ENCODE measurements at regions not wholly inside any gene's neighbourhood (a gene's known extent, or its start where the extent isn't known, plus 50 kb on each side); places are given as distances from the start of the nearest gene placed in this dataset.

- Histone ChIP-seq H3K27me3 (replicated peaks; ENCODE audit: insufficient read depth, low read length) (no peaks in the 10 kb centered on the region), H3K9me3 (replicated peaks; ENCODE audit: insufficient read depth, low read length) (no peaks in the 10 kb centered on the region), H3K4me3 (ENCODE audit: low read length) (no peak overlapping the region), H3F3A (ENCODE audit: insufficient read depth, low read length) (no peaks in the 10 kb centered on the region), H3K4me1 (ENCODE audit: low read length) (no peaks in the 10 kb centered on the region), H3K36me3 (replicated peaks; ENCODE audit: insufficient read depth, low read length) (no peaks in the 10 kb centered on the region), H3K9me2 (replicated peaks; ENCODE audit: insufficient read depth, low read length) (no peaks in the 10 kb centered on the region), H4K20me1 (ENCODE audit: insufficient read depth, low read length) (no peaks in the 10 kb centered on the region), H3K4me2 (ENCODE audit: low read depth, low read length) (no peak overlapping the region), H3K79me2 (ENCODE audit: low read length) (no peaks in the 10 kb centered on the region), H3K9ac (ENCODE audit: low read length) (no peak overlapping the region), H3K27ac (ENCODE audit: low read length) (no peak overlapping the region), H2AFZ (ENCODE audit: low read length) (no peak overlapping the region)
- TF ChIP-seq EZH2 (optimal IDR thresholded peaks at IDR 0.05; ENCODE audit: low read depth, low read length) (no peak), EZH2phosphoT487 (IDR thresholded peaks at IDR 0.05; ENCODE audit: low read length) (no peak)
- TF ChIP-seq, protein P1, sequence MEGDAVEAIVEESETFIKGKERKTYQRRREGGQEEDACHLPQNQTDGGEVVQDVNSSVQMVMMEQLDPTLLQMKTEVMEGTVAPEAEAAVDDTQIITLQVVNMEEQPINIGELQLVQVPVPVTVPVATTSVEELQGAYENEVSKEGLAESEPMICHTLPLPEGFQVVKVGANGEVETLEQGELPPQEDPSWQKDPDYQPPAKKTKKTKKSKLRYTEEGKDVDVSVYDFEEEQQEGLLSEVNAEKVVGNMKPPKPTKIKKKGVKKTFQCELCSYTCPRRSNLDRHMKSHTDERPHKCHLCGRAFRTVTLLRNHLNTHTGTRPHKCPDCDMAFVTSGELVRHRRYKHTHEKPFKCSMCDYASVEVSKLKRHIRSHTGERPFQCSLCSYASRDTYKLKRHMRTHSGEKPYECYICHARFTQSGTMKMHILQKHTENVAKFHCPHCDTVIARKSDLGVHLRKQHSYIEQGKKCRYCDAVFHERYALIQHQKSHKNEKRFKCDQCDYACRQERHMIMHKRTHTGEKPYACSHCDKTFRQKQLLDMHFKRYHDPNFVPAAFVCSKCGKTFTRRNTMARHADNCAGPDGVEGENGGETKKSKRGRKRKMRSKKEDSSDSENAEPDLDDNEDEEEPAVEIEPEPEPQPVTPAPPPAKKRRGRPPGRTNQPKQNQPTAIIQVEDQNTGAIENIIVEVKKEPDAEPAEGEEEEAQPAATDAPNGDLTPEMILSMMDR (IDR thresholded peaks at IDR 0.05; ENCODE audit: low read length) = no peak
- DNase-seq = no peak
These were observed 585.0 kb downstream of the BCL11A start for GRCh38 chr2:59968441-59968840.

GRCh38 chr2:59967691-59968090, 585.8 kb downstream of the BCL11A start:
- Histone ChIP-seq H3K27me3 (replicated peaks; ENCODE audit: insufficient read depth, low read length) (no peaks in the 10 kb centered on the region), H3K36me3 (replicated peaks; ENCODE audit: insufficient read depth, low read length) (no peaks in the 10 kb centered on the region), H3K27ac (ENCODE audit: low read length) (no peak overlapping the region), H3F3A (ENCODE audit: insufficient read depth, low read length) (no peaks in the 10 kb centered on the region), H3K9me2 (replicated peaks; ENCODE audit: insufficient read depth, low read length) (no peaks in the 10 kb centered on the region), H2AFZ (ENCODE audit: low read length) (no peak overlapping the region), H3K4me1 (ENCODE audit: low read length) (no peaks in the 10 kb centered on the region), H3K4me2 (ENCODE audit: low read depth, low read length) (no peak overlapping the region), H4K20me1 (ENCODE audit: insufficient read depth, low read length) (no peaks in the 10 kb centered on the region), H3K9ac (ENCODE audit: low read length) (no peak overlapping the region), H3K79me2 (ENCODE audit: low read length) (no peaks in the 10 kb centered on the region), H3K9me3 (replicated peaks; ENCODE audit: insufficient read depth, low read length) (no peaks in the 10 kb centered on the region), H3K4me3 (ENCODE audit: low read length) (no peak overlapping the region)
- DNase-seq = no peak
- TF ChIP-seq EZH2 (optimal IDR thresholded peaks at IDR 0.05; ENCODE audit: low read depth, low read length) (no peak), EZH2phosphoT487 (IDR thresholded peaks at IDR 0.05; ENCODE audit: low read length) (no peak)
- TF ChIP-seq, protein P1 (IDR thresholded peaks at IDR 0.05; ENCODE audit: low read length) = no peak

DNA sequence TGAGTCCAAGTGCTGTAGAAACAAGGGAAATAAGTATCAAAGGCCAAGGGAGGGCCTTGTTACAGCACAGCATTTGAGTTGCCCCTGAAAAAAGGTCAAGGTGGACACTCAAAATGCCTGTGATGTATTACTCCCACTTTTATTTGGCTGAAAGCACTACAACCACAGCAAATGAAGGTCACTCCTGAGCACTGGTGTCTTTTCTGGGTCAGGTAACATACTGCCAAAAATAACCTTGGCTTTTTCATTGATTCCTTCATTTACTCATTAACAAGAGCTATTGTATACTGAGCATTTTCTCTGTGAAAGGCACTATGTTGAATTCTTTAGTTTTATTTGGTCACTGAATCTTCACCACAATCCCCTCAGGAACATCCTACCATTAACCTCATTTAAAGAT, 590.3 kb downstream of the BCL11A start:
- Histone ChIP-seq H3K4me2 (ENCODE audit: low read depth, low read length) (no peak overlapping the region), H3K36me3 (replicated peaks; ENCODE audit: insufficient read depth, low read length) (no peaks in the 10 kb centered on the region), H3F3A (ENCODE audit: insufficient read depth, low read length) (no peaks in the 10 kb centered on the region), H3K27me3 (replicated peaks; ENCODE audit: insufficient read depth, low read length) (no peaks in the 10 kb centered on the region), H3K79me2 (ENCODE audit: low read length) (no peaks in the 10 kb centered on the region), H3K4me1 (ENCODE audit: low read length) (no peaks in the 10 kb centered on the region), H3K9ac (ENCODE audit: low read length) (no peak overlapping the region), H3K4me3 (ENCODE audit: low read length) (no peak overlapping the region), H2AFZ (ENCODE audit: low read length) (no peak overlapping the region), H4K20me1 (ENCODE audit: insufficient read depth, low read length) (no peaks in the 10 kb centered on the region), H3K9me3 (replicated peaks; ENCODE audit: insufficient read depth, low read length) (no peaks in the 10 kb centered on the region), H3K27ac (ENCODE audit: low read length) (no peak overlapping the region), H3K9me2 (replicated peaks; ENCODE audit: insufficient read depth, low read length) (no peaks in the 10 kb centered on the region)
- no peak for DNase-seq
- TF ChIP-seq EZH2 (optimal IDR thresholded peaks at IDR 0.05; ENCODE audit: low read depth, low read length) = no peak
- TF ChIP-seq EZH2phosphoT487 (IDR thresholded peaks at IDR 0.05; ENCODE audit: low read length) = no peak
- TF ChIP-seq, protein P1 (IDR thresholded peaks at IDR 0.05; ENCODE audit: low read length) = no peak

All from MM.1S (cell line).